ENCODE measurements at regions not wholly inside any gene's neighbourhood (a gene's known extent, or its start where the extent isn't known, plus 50 kb on each side); places are given as distances from the start of the nearest gene placed in this dataset.
"Not testable (repeated sequence)": the region's sequence is repeated elsewhere in the genome, so short reads cannot be mapped to it uniquely, and the experiment has no call there.

DNA sequence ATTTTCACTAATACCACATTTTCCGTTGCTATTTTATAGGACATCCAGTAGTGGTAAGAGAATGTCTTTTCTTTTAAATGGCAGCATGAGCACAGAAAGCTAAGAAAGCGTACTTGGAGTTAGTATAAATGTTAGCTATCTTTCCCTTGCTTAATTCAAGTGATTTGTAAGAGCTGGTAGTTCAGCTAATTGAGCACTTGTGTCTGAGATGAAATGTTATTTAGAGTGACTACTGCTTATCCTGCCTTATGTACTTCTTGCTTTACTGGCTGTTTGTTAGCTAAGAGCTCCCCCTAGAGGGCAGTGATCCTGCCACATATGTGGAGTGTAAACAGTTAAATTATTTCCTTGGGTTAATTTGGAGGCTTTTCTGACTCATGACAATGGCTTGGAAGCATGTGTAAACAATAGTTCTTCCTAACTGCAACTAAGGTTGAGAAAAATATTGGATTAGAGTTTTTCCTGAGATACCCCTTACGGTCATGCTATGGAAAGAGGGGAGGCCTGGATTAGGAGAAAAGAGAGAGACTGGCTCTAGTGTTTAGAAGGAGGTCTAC, 171.9 kb upstream of the TGIF2LY start:
- TF ChIP-seq RNF2 (IDR thresholded peaks at IDR 0.05; ENCODE audit: borderline replicate concordance, low read depth, low read length, missing control alignments, poor library complexity, severe bottlenecking); CTCF (IDR thresholded peaks at IDR 0.05; ENCODE audit: control extremely low read depth in 1 of 3, insufficient read depth in 1 of 3, low read depth in 1 of 3, low read length in 3 of 3); BRCA1 (IDR thresholded peaks at IDR 0.05; ENCODE audit: low read depth, low read length); TAF1 (IDR thresholded peaks at IDR 0.05; ENCODE audit: low read depth, low read length); TCF12 (IDR thresholded peaks at IDR 0.05; ENCODE audit: low read depth, low read length); EZH2 (IDR thresholded peaks at IDR 0.05; ENCODE audit: low read depth, low read length, severe bottlenecking): not testable (repeated sequence)

Data from H1 (cell line).